Keratinocyte (primary cell): ENCODE measurements at regions not wholly inside any gene's neighbourhood (a gene's known extent, or its start where the extent isn't known, plus 50 kb on each side); places are given as distances from the start of the nearest gene placed in this dataset.

Source experiments
- DNase-seq: peaks from one replicate; pipeline ENCODE4 v3.0.0-alpha.2; 2011; ENCODE audit warnings: low read depth, missing footprints, low spot score
- FAIRE-seq: peaks from 2 replicates; lab custom pipeline; 2011; peaks lifted over from hg19 to GRCh38; lab: Jason Lieb, UNC
- H2AFZ ChIP-seq: 2 replicates; pipeline ENCODE4 v1.6.0; 2012; ENCODE audit warnings: low read length, control low read depth, inconsistent platforms; ENCODE audit not compliant: control insufficient read depth
- H3K27ac ChIP-seq: 2 replicates; pipeline ENCODE4 v1.5.1; 2011; ENCODE audit warnings: low read length; ENCODE audit not compliant: control insufficient read depth, insufficient read depth
- H3K27me3 ChIP-seq: 3 replicates; pipeline ENCODE4 v1.6.0; 2011; ENCODE audit warnings: low read length; ENCODE audit not compliant: control insufficient read depth, insufficient read depth; ENCODE audit errors: extremely low read depth
- H3K36me3 ChIP-seq, 2 experiments: 2 replicates in 1 of 2; 3 replicates in 1 of 2; pipeline ENCODE4 v1.5.1; 2011; ENCODE audit warnings: low read length in 2 of 2, mild to moderate bottlenecking in 1 of 2; ENCODE audit not compliant: control insufficient read depth in 2 of 2, insufficient read depth in 2 of 2; ENCODE audit errors: extremely low read depth in 1 of 2
- H3K4me1 ChIP-seq: 3 replicates; pipeline ENCODE4 v1.5.1; 2011; ENCODE audit warnings: low read length; ENCODE audit not compliant: control insufficient read depth, insufficient read depth; ENCODE audit errors: extremely low read depth
- H3K4me2 ChIP-seq: 3 replicates; pipeline ENCODE4 v1.6.0; 2011; ENCODE audit warnings: low read depth, low read length; ENCODE audit not compliant: control insufficient read depth, insufficient read depth; ENCODE audit errors: extremely low read depth
- H3K4me3 ChIP-seq, 3 experiments: fragments of 200-600 bp in 1 of 3; sonication (generic) in 1 of 3; 2 replicates in 2 of 3; 3 replicates in 1 of 3; pipeline ENCODE4 v1.5.1; 2011 to 2016; ENCODE audit warnings: low read length in 3 of 3, mild to moderate bottlenecking in 3 of 3, control low read depth in 2 of 3, inconsistent platforms in 1 of 3, low read depth in 1 of 3, mixed read lengths in 1 of 3, mixed run types in 1 of 3, moderate library complexity in 1 of 3; ENCODE audit not compliant: control insufficient read depth in 2 of 3, insufficient read depth in 2 of 3; ENCODE audit errors: extremely low read depth in 1 of 3
- H3K79me2 ChIP-seq: 2 replicates; pipeline ENCODE4 v1.6.0; 2012; ENCODE audit warnings: low read length; ENCODE audit not compliant: control insufficient read depth, insufficient read depth
- H3K9ac ChIP-seq: 3 replicates; pipeline ENCODE4 v1.6.0; 2011; ENCODE audit warnings: low read length; ENCODE audit not compliant: control insufficient read depth, insufficient read depth; ENCODE audit errors: extremely low read depth
- H3K9me1 ChIP-seq: 3 replicates; pipeline ENCODE4 v1.6.0; 2011; ENCODE audit warnings: low read length; ENCODE audit not compliant: control insufficient read depth, insufficient read depth; ENCODE audit errors: extremely low read depth
- H3K9me3 ChIP-seq: 2 replicates; pipeline ENCODE4 v1.5.1; 2012; ENCODE audit warnings: low read depth, low read length; ENCODE audit not compliant: control insufficient read depth
- H4K20me1 ChIP-seq: 3 replicates; pipeline ENCODE4 v1.6.0; 2011; ENCODE audit warnings: low read length; ENCODE audit not compliant: control insufficient read depth, insufficient read depth; ENCODE audit errors: extremely low read depth
- EZH2 ChIP-seq: IDR thresholded peaks from one replicate; pipeline ENCODE4 v1.6.1; 2012; ENCODE audit warnings: inconsistent platforms, mild to moderate bottlenecking, low read length, moderate library complexity
- dilution Hi-C: fragments of 300-500 bp; cut with MboI; formaldehyde crosslinking; loops from one replicate; pipeline ENCODE4 v1.7.0; 2020; ENCODE audit warnings: low sequenced_read_pairs; ENCODE audit not compliant: extremely low pct_ligation_motif_present
- TF ChIP-seq, protein P1 (sequence below), 3 experiments: IDR thresholded peaks in 1 of 3; conservative IDR thresholded peaks in 1 of 3; optimal IDR thresholded peaks in 1 of 3; 2 replicates in 2 of 3; 3 replicates in 1 of 3; pipeline versions ENCODE3 to v1.5.1; 2011; ENCODE audit warnings: low read length in 3 of 3, mild to moderate bottlenecking in 3 of 3, moderate library complexity in 2 of 3, control low read depth in 1 of 3, inconsistent platforms in 1 of 3; ENCODE audit not compliant: insufficient read depth in 2 of 3; ENCODE audit errors: extremely low read depth in 1 of 3

DNA sequence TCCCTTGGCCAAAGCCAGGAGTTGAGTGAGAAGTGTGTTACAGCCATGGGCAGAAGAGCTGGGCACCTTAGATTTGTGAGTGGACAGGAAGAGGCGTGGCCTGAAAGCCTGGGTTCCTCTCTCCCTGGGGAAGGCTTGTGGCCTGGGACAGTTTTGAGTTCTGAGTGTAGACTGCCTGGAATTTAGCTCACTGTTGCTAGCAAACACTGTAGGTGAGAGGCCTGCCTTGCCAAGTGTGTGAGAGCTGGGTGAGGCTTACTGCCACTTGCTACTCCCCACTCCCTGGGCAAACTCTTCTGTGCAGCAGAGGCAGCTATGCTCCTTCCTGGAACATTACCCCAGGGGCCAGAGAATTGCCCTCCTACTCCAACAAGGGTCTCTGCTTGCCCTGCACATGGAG, 150.0 kb upstream of the GALNT5 start:
- FAIRE-seq (no peak), DNase-seq (no peak)
- H2AFZ ChIP-seq: no peak overlapping the region
- no peak for TF ChIP-seq EZH2
- TF ChIP-seq, protein P1, sequence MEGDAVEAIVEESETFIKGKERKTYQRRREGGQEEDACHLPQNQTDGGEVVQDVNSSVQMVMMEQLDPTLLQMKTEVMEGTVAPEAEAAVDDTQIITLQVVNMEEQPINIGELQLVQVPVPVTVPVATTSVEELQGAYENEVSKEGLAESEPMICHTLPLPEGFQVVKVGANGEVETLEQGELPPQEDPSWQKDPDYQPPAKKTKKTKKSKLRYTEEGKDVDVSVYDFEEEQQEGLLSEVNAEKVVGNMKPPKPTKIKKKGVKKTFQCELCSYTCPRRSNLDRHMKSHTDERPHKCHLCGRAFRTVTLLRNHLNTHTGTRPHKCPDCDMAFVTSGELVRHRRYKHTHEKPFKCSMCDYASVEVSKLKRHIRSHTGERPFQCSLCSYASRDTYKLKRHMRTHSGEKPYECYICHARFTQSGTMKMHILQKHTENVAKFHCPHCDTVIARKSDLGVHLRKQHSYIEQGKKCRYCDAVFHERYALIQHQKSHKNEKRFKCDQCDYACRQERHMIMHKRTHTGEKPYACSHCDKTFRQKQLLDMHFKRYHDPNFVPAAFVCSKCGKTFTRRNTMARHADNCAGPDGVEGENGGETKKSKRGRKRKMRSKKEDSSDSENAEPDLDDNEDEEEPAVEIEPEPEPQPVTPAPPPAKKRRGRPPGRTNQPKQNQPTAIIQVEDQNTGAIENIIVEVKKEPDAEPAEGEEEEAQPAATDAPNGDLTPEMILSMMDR (optimal IDR thresholded peaks at IDR 0.05 in 1 of 3, IDR thresholded peaks at IDR 0.05 in 1 of 3, conservative IDR thresholded peaks at IDR 0.05 in 1 of 3; ENCODE audit: extremely low read depth in 1 of 3, insufficient read depth in 2 of 3, low read length in 3 of 3): no peak
- no peak overlapping the region for H3K27ac ChIP-seq
- no peaks in the 10 kb centered on the region for H3K27me3 ChIP-seq
- no peaks in the 10 kb centered on the region for H3K79me2 ChIP-seq
- no peaks in the 10 kb centered on the region for H4K20me1 ChIP-seq
- H3K4me2 ChIP-seq: no peak overlapping the region
- no peaks in the 10 kb centered on the region for H3K4me1 ChIP-seq
- no peaks in the 10 kb centered on the region for H3K9me3 ChIP-seq
- no peaks in the 10 kb centered on the region for H3K36me3 ChIP-seq
- H3K9me1 ChIP-seq: no peaks in the 10 kb centered on the region
- no peak overlapping the region for H3K9ac ChIP-seq
- H3K4me3 ChIP-seq: no peak overlapping the region
- dilution Hi-C loops: no loop called here

DNA sequence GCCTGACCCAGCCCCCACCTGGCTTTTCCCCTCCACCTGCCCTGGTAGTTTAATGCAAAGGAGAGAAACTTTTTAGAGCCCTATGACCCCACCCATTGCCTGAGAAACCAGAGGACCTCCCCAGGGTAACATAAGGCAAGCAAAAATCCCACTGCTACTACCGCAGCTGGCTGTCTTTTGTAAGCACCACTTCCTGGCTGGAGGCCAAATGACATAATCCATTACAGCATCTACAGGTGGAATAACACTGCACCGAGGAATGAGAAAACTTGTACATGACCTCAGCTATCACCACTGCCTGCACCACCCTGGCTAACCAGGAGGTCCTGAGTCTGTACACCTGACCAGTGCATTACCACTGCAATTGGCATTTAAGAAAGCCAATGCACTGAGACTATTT, 149.6 kb upstream of the GALNT5 start:
- no peaks in the 10 kb centered on the region for H3K9me3 ChIP-seq
- TF ChIP-seq, protein P1 (optimal IDR thresholded peaks at IDR 0.05 in 1 of 3, IDR thresholded peaks at IDR 0.05 in 1 of 3, conservative IDR thresholded peaks at IDR 0.05 in 1 of 3; ENCODE audit: extremely low read depth in 1 of 3, insufficient read depth in 2 of 3, low read length in 3 of 3): no peak
- no peak for TF ChIP-seq EZH2
- H4K20me1 ChIP-seq: no peaks in the 10 kb centered on the region
- H3K27ac ChIP-seq: no peak overlapping the region
- no peak overlapping the region for H2AFZ ChIP-seq
- H3K9me1 ChIP-seq: no peaks in the 10 kb centered on the region
- no peaks in the 10 kb centered on the region for H3K79me2 ChIP-seq
- no peak overlapping the region for H3K4me2 ChIP-seq
- DNase-seq (no peak), FAIRE-seq (no peak)
- H3K9ac ChIP-seq: no peak overlapping the region
- H3K27me3 ChIP-seq: no peaks in the 10 kb centered on the region
- no peaks in the 10 kb centered on the region for H3K4me1 ChIP-seq
- H3K36me3 ChIP-seq: no peaks in the 10 kb centered on the region
- no peak overlapping the region for H3K4me3 ChIP-seq
- dilution Hi-C loops: no loop called here
